Activated CD4-positive, alpha-beta T cell treated with anti-CD3 and anti-CD28 coated beads, Interleukin-2, amount 50 U/mL, for 24 hours (primary cell): ENCODE measurements at regions not wholly inside any gene's neighbourhood (a gene's known extent, or its start where the extent isn't known, plus 50 kb on each side); places are given as distances from the start of the nearest gene placed in this dataset.
A peak's percentile ranks its signal among the peaks of the same experiment; 100 is the strongest.

Source experiments
- DNase-seq, 2 donors: peaks; one replicate each; pipeline ENCODE4 v3.0.0-alpha.2; 2020; ENCODE audit warnings: low read depth in 1 of 2, low spot score in 1 of 2

- DNase-seq: no peak
Measured at GRCh38 chr15:66615846-66616245, 50.0 kb upstream of the LCTL start.

- no peak for DNase-seq
Measured at GRCh38 chr15:66617137-66618090, 51.6 kb upstream of the LCTL start.

GRCh38 chr15:66619152-66619903 lies 53.5 kb upstream of the LCTL start:
- DNase-seq: peak; percentile 7 to 12

- DNase-seq: no peak
Measured at GRCh38 chr15:66620341-66620740, 54.5 kb upstream of the LCTL start.

- DNase-seq: no peak
Measured at GRCh38 chr15:66620744-66621344, 55.0 kb upstream of the LCTL start.

GRCh38 chr15:66621491-66622467 lies 56.0 kb upstream of the LCTL start:
- no peak for DNase-seq

GRCh38 chr15:66622591-66623022 lies 56.8 kb upstream of the LCTL start:
- DNase-seq: no peak

- no peak for DNase-seq
Measured at GRCh38 chr15:66623801-66624453, 58.1 kb upstream of the LCTL start.

GRCh38 chr15:66625531-66625930 lies 59.7 kb upstream of the LCTL start:
- no peak for DNase-seq

GRCh38 chr15:66625974-66626373 lies 60.2 kb upstream of the LCTL start:
- no peak for DNase-seq

GRCh38 chr15:66628976-66629723 lies 63.4 kb upstream of the LCTL start:
- no peak for DNase-seq

- no peak for DNase-seq
Measured at GRCh38 chr15:66629817-66630576, 64.2 kb upstream of the LCTL start.

- DNase-seq: no peak
Measured at GRCh38 chr15:66630801-66631351, 65.1 kb upstream of the LCTL start.

GRCh38 chr15:66631616-66632263 lies 65.9 kb upstream of the LCTL start:
- no peak for DNase-seq

GRCh38 chr15:66633041-66633937 lies 67.5 kb upstream of the LCTL start:
- no peak for DNase-seq

GRCh38 chr15:66633938-66634250 lies 68.1 kb upstream of the LCTL start:
- no peak for DNase-seq

GRCh38 chr15:66634540-66634939 lies 67.5 kb upstream of the SMAD6 start:
- DNase-seq: no peak
